Posterior cingulate gyrus (tissue), 11 donors: ENCODE measurements at regions not wholly inside any gene's neighbourhood (a gene's known extent, or its start where the extent isn't known, plus 50 kb on each side); places are given as distances from the start of the nearest gene placed in this dataset.

Experiments used
- DNase-seq, 10 donors: peaks; one replicate each; pipeline versions ENCODE4 v3.0.0 to v3.0.0-alpha.2; 2020 to 2021; ENCODE audit warnings: mixed read lengths in 3 of 10
- intact Hi-C: fragments of 100-400 bp; cut with DNase I; formaldehyde crosslinking; loops from one replicate; pipeline ENCODE4 v1.15.1; 2023

- intact Hi-C loops: no loop called here
- no peak for DNase-seq
Measured at GRCh38 chr14:96143906-96144305, 60.7 kb upstream of the BDKRB2 start.

GRCh38 chr14:96145116-96145864 lies 59.3 kb upstream of the BDKRB2 start:
- intact Hi-C loops: no loop called here
- no peak for DNase-seq

- DNase-seq: peak in 6 of 10 donors; percentile 18 to 69 (median 54)
- intact Hi-C loops: no loop called here
Measured at GRCh38 chr14:96146131-96146771, 58.4 kb upstream of the BDKRB2 start.

- intact Hi-C loops: no loop called here
- DNase-seq: no peak
Measured at GRCh38 chr14:96148631-96149030, 56.0 kb upstream of the BDKRB2 start.

- DNase-seq: no peak
- intact Hi-C loops: no loop called here
Measured at GRCh38 chr14:96149131-96149530, 55.5 kb upstream of the BDKRB2 start.

GRCh38 chr14:96150214-96150613 lies 54.4 kb upstream of the BDKRB2 start:
- no peak for DNase-seq
- intact Hi-C loops: no loop called here

- intact Hi-C loops: no loop called here
- DNase-seq: no peak
Measured at GRCh38 chr14:96151242-96151641, 53.4 kb upstream of the BDKRB2 start.

- DNase-seq: no peak
- intact Hi-C loops: no loop called here
Measured at GRCh38 chr14:96153003-96153402, 51.6 kb upstream of the BDKRB2 start.
